ENCODE measurements at regions not wholly inside any gene's neighbourhood (a gene's known extent, or its start where the extent isn't known, plus 50 kb on each side); places are given as distances from the start of the nearest gene placed in this dataset.

GRCh38 chr11:11780858-11781257, 60.9 kb upstream of the USP47 start:
- TF ChIP-seq, protein P1, sequence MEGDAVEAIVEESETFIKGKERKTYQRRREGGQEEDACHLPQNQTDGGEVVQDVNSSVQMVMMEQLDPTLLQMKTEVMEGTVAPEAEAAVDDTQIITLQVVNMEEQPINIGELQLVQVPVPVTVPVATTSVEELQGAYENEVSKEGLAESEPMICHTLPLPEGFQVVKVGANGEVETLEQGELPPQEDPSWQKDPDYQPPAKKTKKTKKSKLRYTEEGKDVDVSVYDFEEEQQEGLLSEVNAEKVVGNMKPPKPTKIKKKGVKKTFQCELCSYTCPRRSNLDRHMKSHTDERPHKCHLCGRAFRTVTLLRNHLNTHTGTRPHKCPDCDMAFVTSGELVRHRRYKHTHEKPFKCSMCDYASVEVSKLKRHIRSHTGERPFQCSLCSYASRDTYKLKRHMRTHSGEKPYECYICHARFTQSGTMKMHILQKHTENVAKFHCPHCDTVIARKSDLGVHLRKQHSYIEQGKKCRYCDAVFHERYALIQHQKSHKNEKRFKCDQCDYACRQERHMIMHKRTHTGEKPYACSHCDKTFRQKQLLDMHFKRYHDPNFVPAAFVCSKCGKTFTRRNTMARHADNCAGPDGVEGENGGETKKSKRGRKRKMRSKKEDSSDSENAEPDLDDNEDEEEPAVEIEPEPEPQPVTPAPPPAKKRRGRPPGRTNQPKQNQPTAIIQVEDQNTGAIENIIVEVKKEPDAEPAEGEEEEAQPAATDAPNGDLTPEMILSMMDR (IDR thresholded peaks at IDR 0.05; ENCODE audit: insufficient read depth, low read length) = no peak
- H3K4me3 ChIP-seq (ENCODE audit: low read depth, low read length) = no peak overlapping the region
- DNase-seq (ENCODE audit: low read depth) = no peak

- TF ChIP-seq, protein P1 (IDR thresholded peaks at IDR 0.05; ENCODE audit: insufficient read depth, low read length) = no peak
- no peak overlapping the region for H3K4me3 ChIP-seq (ENCODE audit: low read depth, low read length)
- no peak for DNase-seq (ENCODE audit: low read depth)
Measured at GRCh38 chr11:11779975-11780374, 61.8 kb upstream of the USP47 start.

DNA sequence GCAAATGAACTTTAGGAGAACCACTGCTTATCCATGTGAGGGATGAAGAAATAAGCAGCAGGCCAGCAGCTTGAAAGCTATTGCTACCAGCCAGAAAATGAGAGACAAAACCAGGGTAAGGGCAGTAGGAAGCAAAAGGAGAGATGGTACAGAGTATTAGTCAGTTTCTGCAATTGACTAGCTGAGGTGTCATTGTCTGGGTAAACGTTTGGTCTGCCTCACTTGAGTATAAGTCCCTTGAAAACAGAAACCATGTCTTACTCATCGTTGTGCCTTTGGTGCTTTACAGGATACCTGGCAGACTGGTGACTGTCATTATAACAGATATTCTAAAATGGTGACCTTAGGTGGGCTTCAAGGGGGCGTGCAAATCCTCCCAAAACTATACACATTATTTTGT, 63.9 kb upstream of the USP47 start:
- H3K4me3 ChIP-seq (ENCODE audit: low read depth, low read length) = no peak overlapping the region
- no peak for DNase-seq (ENCODE audit: low read depth)
- TF ChIP-seq, protein P1 (IDR thresholded peaks at IDR 0.05; ENCODE audit: insufficient read depth, low read length) = no peak

GRCh38 chr11:11776714-11777113, 65.1 kb upstream of the USP47 start:
- H3K4me3 ChIP-seq (ENCODE audit: low read depth, low read length) = no peak overlapping the region
- no peak for DNase-seq (ENCODE audit: low read depth)
- TF ChIP-seq, protein P1 (IDR thresholded peaks at IDR 0.05; ENCODE audit: insufficient read depth, low read length) = no peak

GRCh38 chr11:11774928-11775327, 66.8 kb upstream of the USP47 start:
- H3K4me3 ChIP-seq (ENCODE audit: low read depth, low read length) = no peak overlapping the region
- TF ChIP-seq, protein P1 (IDR thresholded peaks at IDR 0.05; ENCODE audit: insufficient read depth, low read length) = no peak
- DNase-seq (ENCODE audit: low read depth) = no peak

DNA sequence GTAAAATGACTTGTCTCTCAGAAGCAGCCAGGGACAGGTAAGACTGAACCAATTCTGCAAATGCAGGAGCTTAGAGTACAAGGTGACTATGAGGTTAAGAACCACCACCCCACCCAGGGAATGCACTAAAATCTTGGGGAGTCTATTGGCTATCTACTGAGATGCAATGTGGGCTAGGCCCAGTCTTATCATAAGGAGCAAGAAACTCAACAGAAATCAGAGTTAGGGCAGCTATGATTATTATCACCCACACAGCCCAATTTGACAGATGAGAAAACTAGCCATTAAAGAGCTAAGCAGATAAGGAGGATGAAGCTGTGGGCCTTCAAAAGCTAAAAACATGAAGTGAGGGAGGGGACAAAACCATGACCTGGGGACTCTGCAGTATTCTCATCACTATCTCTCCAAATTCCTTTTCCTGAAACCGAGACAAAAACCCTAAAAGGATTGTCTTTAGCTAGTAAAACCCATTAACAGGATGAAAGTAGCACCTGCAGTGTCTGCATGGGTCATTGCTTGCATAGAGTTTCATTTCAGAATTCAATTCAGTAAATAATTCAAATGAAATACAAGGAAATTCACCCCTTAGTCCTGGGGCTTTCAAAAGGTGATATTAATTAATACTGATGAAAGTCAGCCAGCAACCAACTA, 68.8 kb upstream of the USP47 start:
- no peak overlapping the region for H3K4me3 ChIP-seq (ENCODE audit: low read depth, low read length)
- DNase-seq (ENCODE audit: low read depth) = no peak
- TF ChIP-seq, protein P1 (IDR thresholded peaks at IDR 0.05; ENCODE audit: insufficient read depth, low read length) = no peak

GRCh38 chr11:11770921-11771486, 70.8 kb upstream of the USP47 start:
- TF ChIP-seq, protein P1 (IDR thresholded peaks at IDR 0.05; ENCODE audit: insufficient read depth, low read length) = no peak
- H3K4me3 ChIP-seq (ENCODE audit: low read depth, low read length) = no peak overlapping the region
- no peak for DNase-seq (ENCODE audit: low read depth)
